ENCODE measurements at regions not wholly inside any gene's neighbourhood (a gene's known extent, or its start where the extent isn't known, plus 50 kb on each side); places are given as distances from the start of the nearest gene placed in this dataset.

GRCh38 chr5:142421228-142421617 lies 96.4 kb upstream of the SPRY4 start:
- H3K4me1 ChIP-seq, result peaks cover 0 to 10% of the 10 kb centered on the region in 2 donors
- intact Hi-C loops (cut with DNase I), result no loop called here
- no peak overlapping the region for H3K4me3 ChIP-seq (replicated peaks in 1 of 3)
- no peak overlapping the region for H3K27ac ChIP-seq
- WGBS, 2 donors, result 77 to 89% methylated on average over 5 of the region's 5 CpGs
- H3K27me3 ChIP-seq, result no peaks in the 10 kb centered on the region
- TF ChIP-seq CTCF (IDR thresholded peaks at IDR 0.05) (no peak), POLR2A (IDR thresholded peaks at IDR 0.05) (no peak)
- no peaks in the 10 kb centered on the region for H3K36me3 ChIP-seq
- H3K9me3 ChIP-seq, result no peaks in the 10 kb centered on the region
- no peak for DNase-seq

GRCh38 chr5:142420561-142421227 lies 95.9 kb upstream of the SPRY4 start:
- WGBS, 2 donors, result 65 to 73% methylated on average over 3 of the region's 3 CpGs

GRCh38 chr5:142412581-142412980 lies 87.8 kb upstream of the SPRY4 start:
- Histone ChIP-seq H3K27ac (peak overlapping the region; percentile 41 to 78 (median 61)), H3K27me3 (no peaks in the 10 kb centered on the region), H3K36me3 (no peaks in the 10 kb centered on the region), H3K9me3 (no peaks in the 10 kb centered on the region), H3K4me1 (peaks cover 24 to 32% of the 10 kb centered on the region in 2 donors), H3K4me3 (replicated peaks in 1 of 3) (no peak overlapping the region)
- peak; percentile 44 to 65 for DNase-seq
- 64 to 75% methylated on average over 2 to 5 of the region's 5 CpGs for WGBS, 2 donors
- intact Hi-C loops (cut with DNase I), result no loop called here
- TF ChIP-seq CTCF (IDR thresholded peaks at IDR 0.05) (no peak), POLR2A (IDR thresholded peaks at IDR 0.05) (peak in 1 of 2 donors; percentile 11)

More at GRCh38 chr5:142420561-142421227, 95.9 kb upstream of the SPRY4 start:
- DNase-seq, result no peak
- Histone ChIP-seq H3K9me3 (no peaks in the 10 kb centered on the region), H3K27me3 (no peaks in the 10 kb centered on the region), H3K36me3 (no peaks in the 10 kb centered on the region), H3K4me3 (replicated peaks in 1 of 3) (no peak overlapping the region), H3K27ac (no peak overlapping the region), H3K4me1 (peaks cover 0 to 10% of the 10 kb centered on the region in 2 donors)
- TF ChIP-seq POLR2A (IDR thresholded peaks at IDR 0.05) (no peak), CTCF (IDR thresholded peaks at IDR 0.05) (no peak)
- intact Hi-C loops (cut with DNase I), result no loop called here

- intact Hi-C loops (cut with DNase I), result no loop called here
- TF ChIP-seq CTCF (IDR thresholded peaks at IDR 0.05) (no peak), POLR2A (IDR thresholded peaks at IDR 0.05) (no peak)
- no peak overlapping the region for H3K4me3 ChIP-seq (replicated peaks in 1 of 3)
- H3K27ac ChIP-seq, result peak overlapping the region; percentile 41 to 78 (median 61)
- peaks cover 24 to 35% of the 10 kb centered on the region in 2 donors for H3K4me1 ChIP-seq
- no peaks in the 10 kb centered on the region for H3K36me3 ChIP-seq
- no peaks in the 10 kb centered on the region for H3K9me3 ChIP-seq
- no peaks in the 10 kb centered on the region for H3K27me3 ChIP-seq
- peak in 1 of 2 donors; percentile 8 for DNase-seq
- 75 to 91% methylated on average over 4 of the region's 4 CpGs for WGBS, 2 donors
These were observed 87.0 kb upstream of the SPRY4 start for GRCh38 chr5:142411656-142412425.

GRCh38 chr5:142411103-142411502 lies 86.3 kb upstream of the SPRY4 start:
- Histone ChIP-seq H3K9me3 (no peaks in the 10 kb centered on the region), H3K4me3 (replicated peaks in 1 of 3) (no peak overlapping the region), H3K36me3 (no peaks in the 10 kb centered on the region), H3K27ac (no peak overlapping the region), H3K4me1 (peaks cover 26 to 42% of the 10 kb centered on the region in 2 donors), H3K27me3 (no peaks in the 10 kb centered on the region)
- no peak for TF ChIP-seq CTCF (IDR thresholded peaks at IDR 0.05)
- TF ChIP-seq POLR2A (IDR thresholded peaks at IDR 0.05), result no peak
- 86 to 95% methylated on average over 7 of the region's 7 CpGs for WGBS, 2 donors
- intact Hi-C loops (cut with DNase I), result no loop called here
- no peak for DNase-seq

Measured in thyroid gland (tissue), 4 donors.